GM13976 (cell line): ENCODE measurements at regions not wholly inside any gene's neighbourhood (a gene's known extent, or its start where the extent isn't known, plus 50 kb on each side); places are given as distances from the start of the nearest gene placed in this dataset.

Source experiments
- DNase-seq: peaks from one replicate; pipeline ENCODE4 v3.0.0; 2012; ENCODE audit warnings: low spot score
- in situ Hi-C: fragments of 300-500 bp; cut with MboI; formaldehyde crosslinking; loops from one replicate; pipeline ENCODE4 v1.12.0; 2022; ENCODE audit warnings: low sequenced_read_pairs, mixed read lengths, inconsistent platforms; ENCODE audit not compliant: unreplicated experiment
- TF ChIP-seq, protein P1 (sequence below): IDR thresholded peaks from 2 replicates; pipeline ENCODE4 v1.5.1; 2012; ENCODE audit warnings: borderline replicate concordance, mild to moderate bottlenecking; ENCODE audit not compliant: insufficient read depth; ENCODE audit errors: extremely low read depth, missing control alignments, control extremely low read depth

DNA sequence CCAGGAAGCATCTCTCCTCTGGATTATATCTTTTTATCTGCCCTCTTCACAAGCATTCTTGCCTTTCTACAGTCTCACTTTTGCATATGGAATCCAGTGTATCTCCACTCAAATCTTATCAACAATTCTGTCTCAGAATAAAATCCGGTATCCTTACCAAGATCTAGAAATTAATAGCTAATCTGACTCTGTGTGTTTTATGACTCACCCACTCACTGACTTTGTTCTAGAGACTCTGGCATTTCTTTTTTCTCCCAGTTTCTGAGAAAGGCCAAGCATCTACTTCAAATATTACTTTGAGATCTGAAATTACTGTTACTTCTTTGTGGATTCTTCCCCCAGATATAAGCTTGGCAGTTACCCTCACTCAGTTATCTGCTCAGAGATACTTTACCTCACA lies 913.5 kb upstream of the ATXN8OS start:
- DNase-seq: no peak
- TF ChIP-seq, protein P1, sequence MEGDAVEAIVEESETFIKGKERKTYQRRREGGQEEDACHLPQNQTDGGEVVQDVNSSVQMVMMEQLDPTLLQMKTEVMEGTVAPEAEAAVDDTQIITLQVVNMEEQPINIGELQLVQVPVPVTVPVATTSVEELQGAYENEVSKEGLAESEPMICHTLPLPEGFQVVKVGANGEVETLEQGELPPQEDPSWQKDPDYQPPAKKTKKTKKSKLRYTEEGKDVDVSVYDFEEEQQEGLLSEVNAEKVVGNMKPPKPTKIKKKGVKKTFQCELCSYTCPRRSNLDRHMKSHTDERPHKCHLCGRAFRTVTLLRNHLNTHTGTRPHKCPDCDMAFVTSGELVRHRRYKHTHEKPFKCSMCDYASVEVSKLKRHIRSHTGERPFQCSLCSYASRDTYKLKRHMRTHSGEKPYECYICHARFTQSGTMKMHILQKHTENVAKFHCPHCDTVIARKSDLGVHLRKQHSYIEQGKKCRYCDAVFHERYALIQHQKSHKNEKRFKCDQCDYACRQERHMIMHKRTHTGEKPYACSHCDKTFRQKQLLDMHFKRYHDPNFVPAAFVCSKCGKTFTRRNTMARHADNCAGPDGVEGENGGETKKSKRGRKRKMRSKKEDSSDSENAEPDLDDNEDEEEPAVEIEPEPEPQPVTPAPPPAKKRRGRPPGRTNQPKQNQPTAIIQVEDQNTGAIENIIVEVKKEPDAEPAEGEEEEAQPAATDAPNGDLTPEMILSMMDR: no peak
- in situ Hi-C loops: no loop called here

DNA sequence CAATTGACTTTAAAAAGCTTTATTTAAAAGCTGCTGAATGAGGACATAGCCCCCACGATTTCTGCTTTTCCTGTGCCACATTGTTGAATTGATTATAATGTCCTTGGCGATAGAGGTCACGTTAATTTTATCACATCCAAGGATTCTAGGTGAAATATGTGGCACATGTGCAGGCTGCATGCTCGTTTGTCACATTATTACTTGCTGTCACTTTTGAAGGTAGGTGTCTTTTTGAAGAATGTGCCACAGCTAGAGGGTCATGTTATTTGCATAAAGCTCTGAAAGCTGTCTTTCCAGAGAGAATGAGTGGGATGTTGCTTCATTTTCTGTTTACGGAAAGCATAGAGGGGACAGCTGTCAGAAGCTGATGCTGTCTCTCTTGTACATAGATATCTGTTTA lies 927.6 kb upstream of the ATXN8OS start:
- no peak for DNase-seq
- in situ Hi-C loops: no loop called here
- TF ChIP-seq, protein P1: no peak

DNA sequence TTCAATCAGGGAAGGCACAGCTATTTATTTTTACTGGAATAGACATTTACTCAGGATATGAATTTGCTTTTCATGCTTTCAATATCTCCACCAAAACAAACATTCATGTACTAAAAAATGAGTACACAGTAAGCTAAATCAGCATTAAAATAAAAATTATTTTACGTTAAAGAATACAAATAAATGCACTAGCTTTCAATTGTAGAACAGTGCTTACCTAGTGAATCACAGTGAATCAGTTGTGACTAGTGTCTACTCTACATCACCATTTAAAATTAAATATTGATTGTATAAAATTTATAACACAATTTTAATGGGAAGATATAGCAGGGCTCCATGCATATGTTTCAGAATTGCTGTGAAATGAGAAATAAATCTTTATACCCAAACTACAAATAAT lies 929.6 kb upstream of the ATXN8OS start:
- in situ Hi-C loops: no loop called here
- DNase-seq: no peak
- TF ChIP-seq, protein P1: no peak

DNA sequence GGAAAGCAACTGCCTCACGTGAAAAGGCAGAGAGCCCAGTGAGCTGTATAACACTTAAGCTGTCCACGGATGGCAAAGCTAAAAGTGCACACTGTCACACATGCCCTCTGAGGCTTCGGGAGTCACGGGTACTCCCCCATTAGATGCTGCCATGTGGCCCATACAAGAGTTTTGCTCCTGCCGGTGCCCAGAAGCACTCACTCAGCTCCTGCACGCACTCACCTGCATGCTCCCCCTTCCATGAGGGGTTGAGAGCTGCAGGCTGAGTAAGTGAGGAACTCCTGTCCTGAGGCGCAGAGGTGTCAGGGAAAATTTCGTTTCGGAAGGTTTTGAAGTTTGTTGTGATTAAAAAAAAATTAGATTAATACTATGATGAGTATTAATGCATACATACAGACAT lies 939.2 kb upstream of the ATXN8OS start:
- in situ Hi-C loops: no loop called here
- TF ChIP-seq, protein P1: no peak

DNA sequence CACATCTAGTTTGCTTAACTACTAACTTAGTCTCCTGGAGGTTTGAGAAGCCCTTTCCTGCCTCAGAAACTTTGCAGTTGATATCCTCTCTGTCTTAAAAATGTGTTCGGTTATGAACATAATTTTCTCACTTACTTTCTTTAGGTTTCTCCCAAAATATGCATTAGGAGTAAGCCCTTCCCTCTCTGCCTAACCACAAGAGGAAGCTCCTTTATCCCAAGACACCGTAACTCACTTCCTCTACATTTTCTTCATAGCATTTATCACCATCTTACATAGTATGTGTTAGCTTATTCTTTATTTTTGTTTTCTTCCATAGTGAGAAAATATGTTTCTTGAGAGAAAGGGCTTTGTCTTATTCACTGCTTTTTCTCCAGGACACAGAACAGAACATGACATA lies 952.5 kb upstream of the ATXN8OS start:
- no peak for DNase-seq
- TF ChIP-seq, protein P1: no peak
- in situ Hi-C loops: no loop called here

More for the DNA sequence above, 939.2 kb upstream of the ATXN8OS start:
- DNase-seq: no peak

DNA sequence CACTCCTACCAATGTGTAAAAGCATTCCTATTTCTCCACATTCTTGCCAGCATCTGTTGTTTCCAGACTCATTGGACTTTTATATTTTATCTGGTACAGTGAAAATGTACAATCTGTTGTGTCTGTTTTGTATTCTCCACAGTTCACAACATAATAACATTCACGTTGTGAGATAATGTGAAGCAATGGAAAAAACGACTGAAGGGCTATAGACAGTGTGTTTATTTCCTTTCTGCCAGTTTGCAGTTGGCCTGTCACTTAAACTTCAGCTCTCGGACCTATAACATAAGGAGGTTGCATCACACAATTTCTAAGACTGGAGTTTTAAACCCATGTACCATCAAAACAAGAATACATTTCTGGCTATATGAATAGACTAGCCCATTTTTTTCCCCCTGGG lies 965.5 kb upstream of the ATXN8OS start:
- in situ Hi-C loops: no loop called here
- DNase-seq: no peak
- TF ChIP-seq, protein P1: no peak

DNA sequence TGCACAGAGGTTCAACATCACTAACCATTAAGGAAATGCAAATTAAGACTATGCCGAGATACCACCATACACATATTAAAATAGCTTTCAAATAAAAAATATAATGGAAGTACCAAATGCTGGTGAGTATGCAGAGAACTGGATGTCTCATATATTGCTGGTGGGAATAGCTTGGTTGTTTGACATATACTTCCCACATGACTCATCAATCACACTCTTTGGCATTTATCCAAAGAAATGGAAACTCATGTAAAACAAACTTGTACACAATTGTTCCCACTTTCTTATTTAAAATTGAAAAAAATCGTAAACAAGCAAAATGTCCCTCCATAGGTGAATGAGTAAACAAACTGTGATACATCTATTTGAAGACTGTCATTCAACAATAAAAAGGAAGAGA lies 982.6 kb upstream of the ATXN8OS start:
- TF ChIP-seq, protein P1: no peak
- DNase-seq: no peak
- in situ Hi-C loops: no loop called here
